ENCODE measurements at regions not wholly inside any gene's neighbourhood (a gene's known extent, or its start where the extent isn't known, plus 50 kb on each side); places are given as distances from the start of the nearest gene placed in this dataset.

- no peak overlapping the region for H3K4me3 ChIP-seq (ENCODE audit: control insufficient read depth, low read depth, low read length)
- no peak for DNase-seq (ENCODE audit: low read depth)
- TF ChIP-seq, protein P1, sequence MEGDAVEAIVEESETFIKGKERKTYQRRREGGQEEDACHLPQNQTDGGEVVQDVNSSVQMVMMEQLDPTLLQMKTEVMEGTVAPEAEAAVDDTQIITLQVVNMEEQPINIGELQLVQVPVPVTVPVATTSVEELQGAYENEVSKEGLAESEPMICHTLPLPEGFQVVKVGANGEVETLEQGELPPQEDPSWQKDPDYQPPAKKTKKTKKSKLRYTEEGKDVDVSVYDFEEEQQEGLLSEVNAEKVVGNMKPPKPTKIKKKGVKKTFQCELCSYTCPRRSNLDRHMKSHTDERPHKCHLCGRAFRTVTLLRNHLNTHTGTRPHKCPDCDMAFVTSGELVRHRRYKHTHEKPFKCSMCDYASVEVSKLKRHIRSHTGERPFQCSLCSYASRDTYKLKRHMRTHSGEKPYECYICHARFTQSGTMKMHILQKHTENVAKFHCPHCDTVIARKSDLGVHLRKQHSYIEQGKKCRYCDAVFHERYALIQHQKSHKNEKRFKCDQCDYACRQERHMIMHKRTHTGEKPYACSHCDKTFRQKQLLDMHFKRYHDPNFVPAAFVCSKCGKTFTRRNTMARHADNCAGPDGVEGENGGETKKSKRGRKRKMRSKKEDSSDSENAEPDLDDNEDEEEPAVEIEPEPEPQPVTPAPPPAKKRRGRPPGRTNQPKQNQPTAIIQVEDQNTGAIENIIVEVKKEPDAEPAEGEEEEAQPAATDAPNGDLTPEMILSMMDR (conservative IDR thresholded peaks at IDR 0.05; ENCODE audit: control insufficient read depth, insufficient read depth, low read depth, low read length) = no peak
These were observed 669.9 kb upstream of the PCDH20 start for GRCh38 chr13:62085337-62086229.

GRCh38 chr13:62084728-62085127, 669.1 kb upstream of the PCDH20 start:
- no peak for DNase-seq (ENCODE audit: low read depth)
- H3K4me3 ChIP-seq (ENCODE audit: control insufficient read depth, low read depth, low read length) = no peak overlapping the region
- TF ChIP-seq, protein P1 (conservative IDR thresholded peaks at IDR 0.05; ENCODE audit: control insufficient read depth, insufficient read depth, low read depth, low read length) = no peak

DNA sequence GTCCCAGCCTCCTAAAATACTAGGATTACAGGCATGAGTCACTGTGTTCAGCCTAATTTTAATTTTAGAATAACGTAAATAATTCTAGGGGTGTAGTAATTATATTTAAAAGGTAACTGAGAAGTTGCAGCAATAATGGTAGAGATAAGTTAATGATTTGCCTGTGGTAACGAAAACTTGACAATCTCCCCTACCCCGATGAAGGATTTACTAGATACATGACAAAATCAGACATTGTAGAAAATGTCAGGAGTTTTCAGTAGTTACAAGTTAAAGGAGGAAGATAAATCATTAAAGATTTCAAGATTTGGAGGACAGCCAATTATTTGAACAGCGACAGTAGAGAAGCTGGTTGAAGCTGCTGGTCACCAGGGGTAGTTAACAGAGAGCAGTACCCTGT, 652.2 kb upstream of the PCDH20 start:
- no peak for DNase-seq (ENCODE audit: low read depth)
- H3K4me3 ChIP-seq (ENCODE audit: control insufficient read depth, low read depth, low read length) = no peak overlapping the region
- TF ChIP-seq, protein P1 (conservative IDR thresholded peaks at IDR 0.05; ENCODE audit: control insufficient read depth, insufficient read depth, low read depth, low read length) = no peak

DNA sequence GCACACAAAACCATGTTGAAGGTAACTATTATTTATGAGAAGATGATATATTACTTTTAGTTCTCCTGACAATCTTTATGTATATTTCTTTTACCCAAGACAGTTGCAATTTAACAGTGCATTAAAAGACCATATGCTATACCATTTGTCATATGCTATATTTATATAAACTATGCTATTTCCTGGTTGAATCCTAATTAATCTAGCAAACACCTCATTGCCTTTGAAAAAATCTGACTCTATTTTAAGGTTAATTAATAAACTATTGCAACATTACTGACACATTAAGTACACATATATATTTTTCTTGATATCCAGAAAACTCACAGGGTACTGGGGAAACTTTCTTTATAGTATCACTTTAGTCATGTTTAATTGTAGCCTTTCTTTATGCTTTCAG, 649.4 kb upstream of the PCDH20 start:
- H3K4me3 ChIP-seq (ENCODE audit: control insufficient read depth, low read depth, low read length) = no peak overlapping the region
- DNase-seq (ENCODE audit: low read depth) = no peak
- TF ChIP-seq, protein P1 (conservative IDR thresholded peaks at IDR 0.05; ENCODE audit: control insufficient read depth, insufficient read depth, low read depth, low read length) = no peak

DNA sequence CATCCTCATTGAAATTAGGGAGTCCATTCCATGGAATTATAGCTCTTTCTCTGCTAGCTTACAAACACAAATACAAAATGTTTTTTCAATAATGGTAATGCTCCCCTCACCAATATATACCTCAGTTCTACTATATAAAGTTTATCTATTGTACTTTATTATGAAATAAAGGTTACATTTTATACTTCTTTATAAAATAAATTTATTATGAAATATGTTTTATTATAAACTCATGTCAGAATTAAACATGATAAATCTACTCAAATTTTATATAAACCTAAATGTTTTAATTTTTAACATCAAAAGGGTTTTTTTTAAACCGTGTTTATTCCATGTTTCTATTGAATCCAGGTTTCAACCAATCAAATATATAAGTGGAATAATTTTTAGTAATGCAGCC, 646.1 kb upstream of the PCDH20 start:
- TF ChIP-seq, protein P1 (conservative IDR thresholded peaks at IDR 0.05; ENCODE audit: control insufficient read depth, insufficient read depth, low read depth, low read length) = no peak
- no peak for DNase-seq (ENCODE audit: low read depth)
- no peak overlapping the region for H3K4me3 ChIP-seq (ENCODE audit: control insufficient read depth, low read depth, low read length)

- TF ChIP-seq, protein P1 (conservative IDR thresholded peaks at IDR 0.05; ENCODE audit: control insufficient read depth, insufficient read depth, low read depth, low read length) = no peak
- DNase-seq (ENCODE audit: low read depth) = no peak
- no peak overlapping the region for H3K4me3 ChIP-seq (ENCODE audit: control insufficient read depth, low read depth, low read length)
These were observed 644.9 kb upstream of the PCDH20 start for GRCh38 chr13:62060570-62060969.

Data from fibroblast of mammary gland (primary cell).